WTC11 (cell line): ENCODE measurements at regions not wholly inside any gene's neighbourhood (a gene's known extent, or its start where the extent isn't known, plus 50 kb on each side); places are given as distances from the start of the nearest gene placed in this dataset.

Experiments used
- E2F4 ChIP-seq: sonication (generic); formaldehyde crosslinking; IDR thresholded peaks from 2 replicates; pipeline ENCODE4 v1.8.1; 2022; ENCODE audit warnings: low read depth, mild to moderate bottlenecking, moderate library complexity, missing genetic modification reagents, borderline replicate concordance
- USF1 ChIP-seq: sonication (generic); formaldehyde crosslinking; IDR thresholded peaks from 2 replicates; pipeline ENCODE4 v1.8.0; 2022; ENCODE audit warnings: mild to moderate bottlenecking, missing genetic modification reagents
- TF ChIP-seq, protein P1 (sequence below): fragments of 200-600 bp; IDR thresholded peaks from 2 replicates; pipeline ENCODE4 v1.8.0; 2022; ENCODE audit warnings: antibody characterized with exemption
- TF ChIP-seq, protein P2 (sequence below): sonication (generic); formaldehyde crosslinking; IDR thresholded peaks from 2 replicates; pipeline ENCODE4 v1.8.1; 2023; ENCODE audit warnings: mild to moderate bottlenecking, missing genetic modification reagents, moderate library complexity

GRCh38 chr5:90153031-90153430 is 256.5 kb downstream of the CETN3 start:
- TF ChIP-seq, protein P1, sequence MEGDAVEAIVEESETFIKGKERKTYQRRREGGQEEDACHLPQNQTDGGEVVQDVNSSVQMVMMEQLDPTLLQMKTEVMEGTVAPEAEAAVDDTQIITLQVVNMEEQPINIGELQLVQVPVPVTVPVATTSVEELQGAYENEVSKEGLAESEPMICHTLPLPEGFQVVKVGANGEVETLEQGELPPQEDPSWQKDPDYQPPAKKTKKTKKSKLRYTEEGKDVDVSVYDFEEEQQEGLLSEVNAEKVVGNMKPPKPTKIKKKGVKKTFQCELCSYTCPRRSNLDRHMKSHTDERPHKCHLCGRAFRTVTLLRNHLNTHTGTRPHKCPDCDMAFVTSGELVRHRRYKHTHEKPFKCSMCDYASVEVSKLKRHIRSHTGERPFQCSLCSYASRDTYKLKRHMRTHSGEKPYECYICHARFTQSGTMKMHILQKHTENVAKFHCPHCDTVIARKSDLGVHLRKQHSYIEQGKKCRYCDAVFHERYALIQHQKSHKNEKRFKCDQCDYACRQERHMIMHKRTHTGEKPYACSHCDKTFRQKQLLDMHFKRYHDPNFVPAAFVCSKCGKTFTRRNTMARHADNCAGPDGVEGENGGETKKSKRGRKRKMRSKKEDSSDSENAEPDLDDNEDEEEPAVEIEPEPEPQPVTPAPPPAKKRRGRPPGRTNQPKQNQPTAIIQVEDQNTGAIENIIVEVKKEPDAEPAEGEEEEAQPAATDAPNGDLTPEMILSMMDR, result no peak
- TF ChIP-seq USF1 (CRISPR knock-in tag) (no peak), E2F4 (CRISPR knock-in tag) (no peak)
- TF ChIP-seq, protein P2, sequence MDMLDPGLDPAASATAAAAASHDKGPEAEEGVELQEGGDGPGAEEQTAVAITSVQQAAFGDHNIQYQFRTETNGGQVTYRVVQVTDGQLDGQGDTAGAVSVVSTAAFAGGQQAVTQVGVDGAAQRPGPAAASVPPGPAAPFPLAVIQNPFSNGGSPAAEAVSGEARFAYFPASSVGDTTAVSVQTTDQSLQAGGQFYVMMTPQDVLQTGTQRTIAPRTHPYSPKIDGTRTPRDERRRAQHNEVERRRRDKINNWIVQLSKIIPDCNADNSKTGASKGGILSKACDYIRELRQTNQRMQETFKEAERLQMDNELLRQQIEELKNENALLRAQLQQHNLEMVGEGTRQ (CRISPR knock-in tag), result no peak
